Esophagus mucosa (tissue), 1 donor: ENCODE measurements at regions not wholly inside any gene's neighbourhood (a gene's known extent, or its start where the extent isn't known, plus 50 kb on each side); places are given as distances from the start of the nearest gene placed in this dataset.

Experiments
- ATAC-seq: fragments of 200-7000 bp; cut with Tn5 transposase; one replicate; pipeline ENCODE4 v1.9.1; 2020
- donor health status: DM: yes; HTN: yes; CAD: no.

DNA sequence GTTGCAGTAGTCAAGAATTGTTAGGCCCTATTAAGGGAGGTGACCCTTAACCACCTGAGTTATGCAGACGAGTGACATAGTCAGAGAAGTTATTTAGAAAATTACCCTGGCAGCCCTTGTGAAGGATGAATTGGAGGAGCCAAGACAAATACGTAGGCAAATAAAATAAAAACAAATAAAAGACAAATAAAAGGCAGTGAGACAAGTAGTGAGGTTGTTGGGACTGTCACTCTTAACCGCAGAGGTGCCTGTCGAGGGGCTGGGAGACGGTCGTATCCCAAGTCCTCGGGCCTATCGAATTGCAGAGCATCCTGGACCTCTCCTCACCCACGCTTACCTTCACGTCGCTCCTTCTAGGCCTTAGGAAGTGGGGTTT, 58.0 kb upstream of the ZC4H2 start:
- ATAC-seq = no peak
